ENCODE measurements at regions not wholly inside any gene's neighbourhood (a gene's known extent, or its start where the extent isn't known, plus 50 kb on each side); places are given as distances from the start of the nearest gene placed in this dataset.

- DNase-seq = no peak
- H3K4me1 ChIP-seq = no peaks in the 10 kb centered on the region
- H3K4me3 ChIP-seq (ENCODE audit: low read depth, low read length) = no peak overlapping the region
- H3K36me3 ChIP-seq = no peaks in the 10 kb centered on the region
- H3K9me3 ChIP-seq = no peaks in the 10 kb centered on the region
- no peaks in the 10 kb centered on the region for H3K27me3 ChIP-seq
- no peak for TF ChIP-seq CTCF (IDR thresholded peaks at IDR 0.05; ENCODE audit: low read depth, low read length)
Measured at GRCh38 chr7:13007331-13007730, 319.9 kb downstream of the ARL4A start.

- no peaks in the 10 kb centered on the region for H3K36me3 ChIP-seq
- H3K9me3 ChIP-seq = no peaks in the 10 kb centered on the region
- H3K4me3 ChIP-seq (ENCODE audit: low read depth, low read length) = no peak overlapping the region
- H3K4me1 ChIP-seq = no peaks in the 10 kb centered on the region
- no peaks in the 10 kb centered on the region for H3K27me3 ChIP-seq
- no peak for DNase-seq
- no peak for TF ChIP-seq CTCF (IDR thresholded peaks at IDR 0.05; ENCODE audit: low read depth, low read length)
Measured at GRCh38 chr7:13009517-13009916, 322.1 kb downstream of the ARL4A start.

GRCh38 chr7:13014011-13014410, 326.6 kb downstream of the ARL4A start:
- DNase-seq = no peak
- Histone ChIP-seq H3K4me3 (ENCODE audit: low read depth, low read length) (no peak overlapping the region), H3K4me1 (no peaks in the 10 kb centered on the region), H3K36me3 (no peaks in the 10 kb centered on the region), H3K9me3 (no peaks in the 10 kb centered on the region), H3K27me3 (no peaks in the 10 kb centered on the region)
- no peak for TF ChIP-seq CTCF (IDR thresholded peaks at IDR 0.05; ENCODE audit: low read depth, low read length)

GRCh38 chr7:13016036-13016581, 328.7 kb downstream of the ARL4A start:
- DNase-seq = no peak
- Histone ChIP-seq H3K36me3 (no peaks in the 10 kb centered on the region), H3K9me3 (no peaks in the 10 kb centered on the region), H3K4me3 (ENCODE audit: low read depth, low read length) (no peak overlapping the region), H3K4me1 (no peaks in the 10 kb centered on the region), H3K27me3 (no peaks in the 10 kb centered on the region)
- TF ChIP-seq CTCF (IDR thresholded peaks at IDR 0.05; ENCODE audit: low read depth, low read length) = no peak

- Histone ChIP-seq H3K27me3 (no peaks in the 10 kb centered on the region), H3K4me3 (ENCODE audit: low read depth, low read length) (no peak overlapping the region), H3K36me3 (no peaks in the 10 kb centered on the region), H3K4me1 (no peaks in the 10 kb centered on the region), H3K9me3 (no peaks in the 10 kb centered on the region)
- TF ChIP-seq CTCF (IDR thresholded peaks at IDR 0.05; ENCODE audit: low read depth, low read length) = no peak
- DNase-seq = no peak
Measured at GRCh38 chr7:13016592-13017332, 329.3 kb downstream of the ARL4A start.

GRCh38 chr7:13017333-13017857, 330.0 kb downstream of the ARL4A start:
- no peaks in the 10 kb centered on the region for H3K9me3 ChIP-seq
- no peak for TF ChIP-seq CTCF (IDR thresholded peaks at IDR 0.05; ENCODE audit: low read depth, low read length)
- no peaks in the 10 kb centered on the region for H3K27me3 ChIP-seq
- no peaks in the 10 kb centered on the region for H3K36me3 ChIP-seq
- no peaks in the 10 kb centered on the region for H3K4me1 ChIP-seq
- no peak for DNase-seq
- no peak overlapping the region for H3K4me3 ChIP-seq (ENCODE audit: low read depth, low read length)
